Right lobe of liver (tissue), 6 donors: ENCODE measurements at regions not wholly inside any gene's neighbourhood (a gene's known extent, or its start where the extent isn't known, plus 50 kb on each side); places are given as distances from the start of the nearest gene placed in this dataset.

Experiments
- ATAC-seq, 4 donors: fragments of 200-7000 bp; cut with Tn5 transposase; one replicate each; pipeline ENCODE4 v1.9.1; 2020; ENCODE audit warnings: mild to moderate bottlenecking in 4 of 4, moderate library complexity in 4 of 4
- DNase-seq, 3 donors: peaks; one replicate each; pipeline ENCODE4 v3.0.0-alpha.2; 2020
- H3K27ac ChIP-seq, 3 donors: fragments of 200-600 bp; one replicate each; pipeline ENCODE4 v1.8.0; 2022
- H3K27me3 ChIP-seq, 2 donors: fragments of 200-600 bp; one replicate each; pipeline ENCODE4 v1.8.0; 2022
- H3K36me3 ChIP-seq, 4 donors: fragments of 200-600 bp; sonication (generic) in 1 of 4; one replicate each; pipeline versions ENCODE4 v1.5.1 to v1.8.0; 2017 to 2022; ENCODE audit warnings: control low read depth in 1 of 4
- H3K4me1 ChIP-seq, 4 donors: fragments of 200-600 bp; sonication (generic) in 1 of 4; one replicate each; pipeline versions ENCODE4 v1.5.1 to v1.8.0; 2017 to 2022; ENCODE audit warnings: control low read depth in 1 of 4
- H3K4me3 ChIP-seq, 3 donors: fragments of 200-600 bp; one replicate each; pipeline ENCODE4 v1.8.0; 2022
- H3K9me3 ChIP-seq, 4 donors: fragments of 200-600 bp; sonication (generic) in 1 of 4; one replicate each; pipeline versions ENCODE4 v1.5.1 to v1.8.0; 2017 to 2022; ENCODE audit warnings: control low read depth in 1 of 4
- POLR2A ChIP-seq: fragments of 450-650 bp; IDR thresholded peaks from one replicate; pipeline ENCODE4 v1.6.1; 2017; ENCODE audit warnings: antibody characterized with exemption, mild to moderate bottlenecking
- WGBS: methylation state at CpG from one replicate; pipeline ENCODE4 v1.1.6; 2018; ENCODE audit warnings: low coverage, low lambda C conversion rate; ENCODE audit not compliant: insufficient coverage; ENCODE audit errors: missing lambda C conversion rate; 5-methylcytosine and 5-hydroxymethylcytosine counted together
- intact Hi-C, 2 donors: fragments of 100-400 bp; cut with DNase I; formaldehyde crosslinking; loops; one replicate each; pipeline versions ENCODE4 v1.11.2 to v1.14.1; 2022
- TF ChIP-seq, protein P1 (sequence below), 4 donors: fragments of 200-600 bp in 3 of 4; fragments of 450-650 bp in 1 of 4; IDR thresholded peaks; one replicate each; pipeline versions ENCODE4 v1.5.1 to v1.8.0; 2016 to 2022; ENCODE audit warnings: antibody characterized with exemption in 4 of 4, mild to moderate bottlenecking in 2 of 4
- donor health status: DM: no; HTN: yes; CAD: no.
- donor health status: DM: no; HTN: no; CAD: no.
- donor health status: DM: no; HTN: no; CAD: no.
- donor health status: DM: no; HTN: yes; CAD: no.
- donor health status: DM: no; HTN: yes; CAD: no.

DNA sequence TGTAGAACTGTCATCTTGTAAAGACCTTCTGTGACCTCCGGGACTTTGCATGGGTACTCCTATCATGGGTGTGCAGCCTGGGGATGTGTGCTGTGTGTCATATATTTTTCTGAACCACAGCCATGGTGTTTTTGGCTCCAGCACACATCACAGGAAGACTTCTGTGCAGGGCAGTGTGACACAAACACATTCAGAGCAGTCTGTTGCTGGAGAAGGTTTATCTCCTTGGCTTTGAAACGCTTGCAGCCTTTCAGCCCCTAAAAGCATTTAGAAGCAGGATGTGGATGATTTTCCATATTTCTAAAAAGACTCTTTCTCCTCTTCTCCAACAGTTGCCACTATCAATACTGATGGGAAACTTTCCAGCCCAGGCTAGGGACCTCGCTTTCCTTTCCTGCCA lies 221.6 kb upstream of the FOXA2 start:
- 42% methylated on average over 3 of the region's 3 CpGs for WGBS

DNA sequence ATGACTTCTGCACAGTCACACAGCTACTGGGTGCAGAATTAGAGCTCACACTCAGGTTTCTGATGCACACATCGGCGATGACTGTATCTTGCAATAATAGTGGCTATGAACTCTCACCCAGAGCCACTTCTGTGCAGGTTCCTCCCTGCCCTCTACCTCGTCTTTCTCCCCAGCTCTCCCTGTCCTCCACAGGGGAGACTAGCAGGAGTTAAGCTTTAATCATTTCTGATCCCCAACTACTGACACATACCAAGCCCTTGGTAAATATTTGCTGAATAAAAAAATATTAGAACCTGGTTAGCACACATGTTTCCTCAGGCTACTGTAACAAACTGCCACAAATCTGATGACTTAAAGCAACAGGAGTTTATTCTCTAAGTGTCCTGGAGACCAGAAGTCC lies 222.7 kb upstream of the FOXA2 start:
- Histone ChIP-seq H3K4me3 (no peak overlapping the region), H3K27ac (no peak overlapping the region), H3K4me1 (no peaks in the 10 kb centered on the region), H3K9me3 (no peaks in the 10 kb centered on the region), H3K36me3 (no peaks in the 10 kb centered on the region), H3K27me3 (no peaks in the 10 kb centered on the region)
- ATAC-seq: no peak
- TF ChIP-seq POLR2A: no peak
- TF ChIP-seq, protein P1, sequence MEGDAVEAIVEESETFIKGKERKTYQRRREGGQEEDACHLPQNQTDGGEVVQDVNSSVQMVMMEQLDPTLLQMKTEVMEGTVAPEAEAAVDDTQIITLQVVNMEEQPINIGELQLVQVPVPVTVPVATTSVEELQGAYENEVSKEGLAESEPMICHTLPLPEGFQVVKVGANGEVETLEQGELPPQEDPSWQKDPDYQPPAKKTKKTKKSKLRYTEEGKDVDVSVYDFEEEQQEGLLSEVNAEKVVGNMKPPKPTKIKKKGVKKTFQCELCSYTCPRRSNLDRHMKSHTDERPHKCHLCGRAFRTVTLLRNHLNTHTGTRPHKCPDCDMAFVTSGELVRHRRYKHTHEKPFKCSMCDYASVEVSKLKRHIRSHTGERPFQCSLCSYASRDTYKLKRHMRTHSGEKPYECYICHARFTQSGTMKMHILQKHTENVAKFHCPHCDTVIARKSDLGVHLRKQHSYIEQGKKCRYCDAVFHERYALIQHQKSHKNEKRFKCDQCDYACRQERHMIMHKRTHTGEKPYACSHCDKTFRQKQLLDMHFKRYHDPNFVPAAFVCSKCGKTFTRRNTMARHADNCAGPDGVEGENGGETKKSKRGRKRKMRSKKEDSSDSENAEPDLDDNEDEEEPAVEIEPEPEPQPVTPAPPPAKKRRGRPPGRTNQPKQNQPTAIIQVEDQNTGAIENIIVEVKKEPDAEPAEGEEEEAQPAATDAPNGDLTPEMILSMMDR (IDR thresholded peaks at IDR 0.05): no peak
- DNase-seq: no peak
- WGBS: 30% methylated on average over 2 of the region's 3 CpGs
- intact Hi-C loops: no loop called here

More for the DNA sequence above, 221.6 kb upstream of the FOXA2 start:
- Histone ChIP-seq H3K4me3 (no peak overlapping the region), H3K27me3 (no peaks in the 10 kb centered on the region), H3K4me1 (no peaks in the 10 kb centered on the region), H3K9me3 (no peaks in the 10 kb centered on the region), H3K27ac (no peak overlapping the region), H3K36me3 (no peaks in the 10 kb centered on the region)
- ATAC-seq (no peak), DNase-seq (no peak)
- TF ChIP-seq POLR2A: no peak
- TF ChIP-seq, protein P1 (IDR thresholded peaks at IDR 0.05): no peak
- intact Hi-C loops: no loop called here

DNA sequence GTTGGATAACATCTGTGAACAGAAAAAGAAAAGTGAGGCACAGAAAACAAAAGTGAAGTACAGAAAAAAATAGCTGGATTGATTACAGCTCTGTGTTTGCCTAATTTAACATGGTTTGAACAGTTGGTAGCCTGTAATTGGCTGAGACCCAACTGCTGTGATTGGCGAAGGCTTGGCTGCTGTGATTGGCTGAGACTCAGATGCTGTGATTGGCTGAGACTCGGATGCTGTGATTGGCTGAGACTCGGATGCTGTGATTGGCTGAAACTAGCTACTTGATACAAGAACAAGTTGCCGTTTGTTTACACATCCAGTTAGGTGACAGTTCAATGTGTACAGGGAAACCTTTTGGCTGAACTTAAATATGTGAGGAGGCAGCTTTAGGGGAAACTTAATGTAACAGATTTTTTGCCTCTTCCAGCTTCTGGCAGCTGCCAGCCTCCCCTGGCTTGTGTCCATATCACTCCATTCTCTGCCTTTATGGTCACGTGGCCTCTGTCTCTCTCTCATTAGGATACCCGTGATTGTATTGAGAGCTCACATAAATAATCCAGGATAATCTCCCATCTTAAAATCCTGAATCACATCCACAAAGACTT lies 223.4 kb upstream of the FOXA2 start:
- Histone ChIP-seq H3K27me3 (no peaks in the 10 kb centered on the region), H3K4me3 (no peak overlapping the region), H3K4me1 (no peaks in the 10 kb centered on the region), H3K9me3 (no peaks in the 10 kb centered on the region), H3K27ac (no peak overlapping the region), H3K36me3 (no peaks in the 10 kb centered on the region)
- ATAC-seq (no peak), DNase-seq (no peak)
- WGBS: 58% methylated on average over 6 of the region's 6 CpGs
- intact Hi-C loops: no loop called here
- TF ChIP-seq, protein P1 (IDR thresholded peaks at IDR 0.05): no peak
- TF ChIP-seq POLR2A: no peak

DNA sequence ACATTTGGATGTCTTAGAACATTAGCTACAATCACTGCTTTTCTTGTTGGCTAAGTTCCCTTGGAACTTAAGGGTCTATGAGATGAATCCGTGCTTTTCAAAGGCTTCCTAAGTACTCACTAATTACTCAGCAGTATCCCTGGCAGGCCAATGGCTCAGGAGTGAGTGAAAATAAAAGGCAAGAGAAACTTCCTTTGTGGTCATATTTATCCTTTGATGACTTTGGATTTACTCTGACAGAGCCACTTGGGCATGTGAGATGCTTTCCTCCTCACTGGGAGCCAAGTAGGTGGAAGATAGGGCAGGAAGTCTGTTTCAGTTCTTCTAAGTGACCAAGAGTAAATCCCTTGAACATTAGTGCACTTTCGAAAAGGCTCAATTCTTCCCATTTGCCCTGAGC lies 224.3 kb upstream of the FOXA2 start:
- WGBS: 46% methylated on average over 1 of the region's 2 CpGs
- Histone ChIP-seq H3K4me1 (no peaks in the 10 kb centered on the region), H3K27me3 (no peaks in the 10 kb centered on the region), H3K4me3 (no peak overlapping the region), H3K36me3 (no peaks in the 10 kb centered on the region), H3K27ac (no peak overlapping the region), H3K9me3 (no peaks in the 10 kb centered on the region)
- intact Hi-C loops: no loop called here
- ATAC-seq: no peak
- no peak for DNase-seq
- no peak for TF ChIP-seq POLR2A
- TF ChIP-seq, protein P1 (IDR thresholded peaks at IDR 0.05): no peak

DNA sequence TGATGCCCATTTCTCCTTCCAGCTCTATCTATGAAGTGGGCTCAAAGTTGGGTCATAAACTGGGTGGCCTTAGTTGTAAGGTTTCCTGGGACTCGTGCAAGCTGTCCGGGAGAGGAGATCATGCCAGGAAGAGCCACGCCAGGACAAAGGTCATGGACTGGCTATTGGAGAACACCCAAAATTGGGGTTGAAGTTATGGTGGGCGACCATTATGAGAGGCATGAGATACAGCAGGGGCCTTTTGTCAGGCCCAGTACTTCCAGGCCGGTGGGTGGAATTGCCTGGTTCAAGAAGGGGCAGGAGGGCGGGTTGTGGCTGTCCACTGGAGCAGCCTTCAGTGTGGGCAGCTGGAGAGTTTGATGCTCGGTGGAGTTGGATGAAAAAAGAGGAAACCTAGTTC lies 225.1 kb upstream of the SSTR4 start:
- H3K4me1 ChIP-seq: no peaks in the 10 kb centered on the region
- no peaks in the 10 kb centered on the region for H3K27me3 ChIP-seq
- no peaks in the 10 kb centered on the region for H3K36me3 ChIP-seq
- WGBS: 50% methylated on average over 6 of the region's 7 CpGs
- no peaks in the 10 kb centered on the region for H3K9me3 ChIP-seq
- intact Hi-C loops: no loop called here
- no peak overlapping the region for H3K4me3 ChIP-seq
- ATAC-seq (no peak), DNase-seq (no peak)
- no peak for TF ChIP-seq POLR2A
- TF ChIP-seq, protein P1 (IDR thresholded peaks at IDR 0.05): no peak
- H3K27ac ChIP-seq: no peak overlapping the region
